Tibial nerve (tissue), 4 donors: ENCODE measurements at regions not wholly inside any gene's neighbourhood (a gene's known extent, or its start where the extent isn't known, plus 50 kb on each side); places are given as distances from the start of the nearest gene placed in this dataset.
A peak's percentile ranks its signal among the peaks of the same experiment; 100 is the strongest.

Experiments
- DNase-seq, 2 donors: peaks; one replicate each; pipeline ENCODE4 v3.0.0-alpha.2; 2019; ENCODE audit warnings: low spot score in 2 of 2
- H3K27ac ChIP-seq, 4 donors: fragments of 200-600 bp; sonication (generic) in 3 of 4; one replicate each; pipeline ENCODE4 v1.5.1; 2017 to 2019; ENCODE audit warnings: mild to moderate bottlenecking in 1 of 4
- H3K27me3 ChIP-seq, 2 donors: fragments of 200-600 bp; sonication (generic) in 1 of 2; one replicate each; pipeline versions ENCODE4 v1.5.1 to v1.6.0; 2017 to 2019
- H3K36me3 ChIP-seq, 3 donors: fragments of 200-600 bp; sonication (generic); one replicate each; pipeline ENCODE4 v1.5.1; 2018 to 2019
- H3K4me1 ChIP-seq, 4 donors: fragments of 200-600 bp; sonication (generic) in 3 of 4; one replicate each; pipeline ENCODE4 v1.5.1; 2017 to 2019
- H3K4me3 ChIP-seq, 4 donors: fragments of 200-600 bp; sonication (generic) in 3 of 4; one replicate each; pipeline ENCODE4 v1.5.1; 2017 to 2019; ENCODE audit warnings: mild to moderate bottlenecking in 1 of 4, moderate library complexity in 1 of 4
- H3K9me3 ChIP-seq, 4 donors: fragments of 200-600 bp; sonication (generic) in 3 of 4; one replicate each; pipeline ENCODE4 v1.5.1; 2017 to 2019
- EP300 ChIP-seq, 2 donors: sonication (generic); formaldehyde crosslinking; IDR thresholded peaks; one replicate each; pipeline ENCODE4 v1.6.1; 2017; ENCODE audit warnings: antibody characterized with exemption in 2 of 2, mild to moderate bottlenecking in 1 of 2
- POLR2A ChIP-seq, 2 donors: fragments of 450-650 bp; IDR thresholded peaks; one replicate each; pipeline ENCODE4 v1.6.1; 2017; ENCODE audit warnings: antibody characterized with exemption in 2 of 2, mild to moderate bottlenecking in 2 of 2, moderate library complexity in 2 of 2
- WGBS, 2 donors: methylation state at CpG; one replicate each; pipeline ENCODE4 v1.1.5; 2018; 5-methylcytosine and 5-hydroxymethylcytosine counted together
- TF ChIP-seq, protein P1 (sequence below), 5 experiments: fragments of 200-600 bp in 3 of 5; fragments of 450-650 bp in 2 of 5; sonication (generic) in 3 of 5; IDR thresholded peaks; one replicate each; pipeline ENCODE4 v1.5.1; 2016 to 2019; ENCODE audit warnings: antibody characterized with exemption in 5 of 5, mild to moderate bottlenecking in 3 of 5, moderate library complexity in 2 of 5

DNA sequence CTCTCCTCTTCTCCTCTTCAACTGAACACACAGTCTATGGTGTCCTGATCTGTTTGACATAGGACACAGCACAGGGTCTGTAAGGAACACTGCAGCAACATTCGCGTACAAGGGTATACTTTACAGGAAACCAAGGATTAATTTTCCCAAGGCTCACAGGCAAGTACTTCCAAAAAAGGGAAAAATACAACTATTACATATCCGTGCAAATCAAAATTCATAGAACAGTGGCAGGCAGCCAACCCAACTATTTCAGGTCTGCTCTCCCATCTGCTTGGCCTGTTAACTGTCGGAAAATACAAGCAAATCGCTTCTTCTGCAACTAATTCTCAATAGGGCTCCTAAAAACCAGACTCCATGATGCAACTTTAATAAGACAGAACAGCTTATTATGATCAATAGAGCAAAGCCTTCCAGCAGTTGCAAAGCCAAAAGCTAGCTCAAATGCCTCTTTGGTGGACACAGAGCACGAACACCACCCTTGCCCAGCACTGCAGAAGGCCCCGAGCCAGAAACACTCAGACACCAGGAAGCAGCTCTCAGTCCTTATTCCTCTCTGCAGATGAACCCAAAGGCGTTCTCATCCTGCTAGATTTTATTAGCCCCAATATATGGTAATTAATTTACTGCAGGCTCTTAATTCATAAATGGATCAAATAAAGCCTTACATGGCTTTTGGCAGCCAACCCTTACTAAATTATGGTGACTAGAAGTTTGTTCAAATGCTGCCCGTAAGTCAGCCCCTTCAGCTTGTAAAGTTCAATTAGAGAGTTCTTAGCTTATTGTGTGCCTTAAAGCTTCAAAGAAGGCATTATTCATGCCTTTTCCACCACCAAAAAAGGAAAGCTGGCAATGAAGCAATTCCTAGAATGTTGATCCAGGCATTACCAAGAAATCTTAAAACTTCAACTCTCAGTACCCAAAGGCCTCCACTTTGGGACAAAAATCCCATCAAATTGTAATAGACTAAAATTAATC, 68.8 kb downstream of the ZNF608 start:
- H3K27me3 ChIP-seq = no peaks in the 10 kb centered on the region
- H3K36me3 ChIP-seq = no peaks in the 10 kb centered on the region
- TF ChIP-seq POLR2A (IDR thresholded peaks at IDR 0.05) (no peak), EP300 (IDR thresholded peaks at IDR 0.05) (no peak)
- TF ChIP-seq, protein P1, sequence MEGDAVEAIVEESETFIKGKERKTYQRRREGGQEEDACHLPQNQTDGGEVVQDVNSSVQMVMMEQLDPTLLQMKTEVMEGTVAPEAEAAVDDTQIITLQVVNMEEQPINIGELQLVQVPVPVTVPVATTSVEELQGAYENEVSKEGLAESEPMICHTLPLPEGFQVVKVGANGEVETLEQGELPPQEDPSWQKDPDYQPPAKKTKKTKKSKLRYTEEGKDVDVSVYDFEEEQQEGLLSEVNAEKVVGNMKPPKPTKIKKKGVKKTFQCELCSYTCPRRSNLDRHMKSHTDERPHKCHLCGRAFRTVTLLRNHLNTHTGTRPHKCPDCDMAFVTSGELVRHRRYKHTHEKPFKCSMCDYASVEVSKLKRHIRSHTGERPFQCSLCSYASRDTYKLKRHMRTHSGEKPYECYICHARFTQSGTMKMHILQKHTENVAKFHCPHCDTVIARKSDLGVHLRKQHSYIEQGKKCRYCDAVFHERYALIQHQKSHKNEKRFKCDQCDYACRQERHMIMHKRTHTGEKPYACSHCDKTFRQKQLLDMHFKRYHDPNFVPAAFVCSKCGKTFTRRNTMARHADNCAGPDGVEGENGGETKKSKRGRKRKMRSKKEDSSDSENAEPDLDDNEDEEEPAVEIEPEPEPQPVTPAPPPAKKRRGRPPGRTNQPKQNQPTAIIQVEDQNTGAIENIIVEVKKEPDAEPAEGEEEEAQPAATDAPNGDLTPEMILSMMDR (IDR thresholded peaks at IDR 0.05) = no peak
- WGBS, 2 donors = 18 to 28% methylated on average over 9 of the region's 9 CpGs
- no peaks in the 10 kb centered on the region for H3K9me3 ChIP-seq
- H3K4me3 ChIP-seq = no peak overlapping the region
- peaks cover 0 to 52% (median 30%) of the 10 kb centered on the region in 4 donors for H3K4me1 ChIP-seq
- no peak for DNase-seq
- peak overlapping the region in 2 of 4 donors; percentile 59 for H3K27ac ChIP-seq

DNA sequence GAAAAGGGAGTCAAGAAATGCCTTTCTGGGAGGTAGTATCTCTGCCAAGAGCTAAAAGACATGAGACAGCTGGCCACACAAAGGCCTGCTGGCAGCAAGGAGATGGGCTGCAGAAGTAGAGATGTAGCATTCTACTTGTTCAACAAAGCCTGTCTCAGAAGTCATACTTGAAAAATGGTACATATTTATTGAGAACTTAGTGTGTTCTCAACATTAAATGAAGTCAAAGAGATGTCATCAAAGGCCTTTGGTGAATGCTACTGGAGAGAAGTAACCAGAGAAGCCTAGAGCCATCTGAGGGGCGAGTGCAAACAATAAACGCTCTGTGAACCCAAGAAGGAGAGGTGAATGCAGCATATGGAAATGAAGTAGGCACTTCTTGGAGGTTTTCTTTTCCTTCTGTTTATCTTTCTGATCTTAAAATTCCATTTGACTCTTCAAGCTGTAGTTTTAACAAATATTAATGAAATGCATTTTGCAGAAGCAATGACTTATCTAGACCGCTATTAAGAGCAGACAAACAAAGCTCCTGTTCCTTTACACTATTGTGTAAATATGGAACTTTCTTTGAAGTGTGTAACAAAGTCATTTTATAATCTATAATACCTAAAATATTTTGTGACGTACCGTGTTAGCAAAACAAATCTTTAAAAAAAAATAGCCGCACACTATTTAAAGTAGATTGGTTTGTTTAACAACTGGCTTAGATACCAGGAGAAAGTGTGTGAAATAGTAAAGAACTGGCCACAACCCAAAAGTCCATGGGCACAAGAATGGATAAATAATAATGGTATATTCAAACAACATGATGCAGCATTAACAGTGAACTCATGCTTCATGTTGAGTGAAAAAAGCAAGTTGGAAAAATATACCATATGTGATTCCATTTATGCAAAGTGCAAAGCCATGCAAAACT, 70.2 kb downstream of the ZNF608 start:
- H3K9me3 ChIP-seq = no peaks in the 10 kb centered on the region
- H3K27me3 ChIP-seq = no peaks in the 10 kb centered on the region
- no peak overlapping the region for H3K4me3 ChIP-seq
- H3K36me3 ChIP-seq = no peaks in the 10 kb centered on the region
- 64 to 69% methylated on average over 6 of the region's 6 CpGs for WGBS, 2 donors
- TF ChIP-seq POLR2A (IDR thresholded peaks at IDR 0.05) (no peak), EP300 (IDR thresholded peaks at IDR 0.05) (no peak)
- TF ChIP-seq, protein P1 (IDR thresholded peaks at IDR 0.05) = no peak
- H3K4me1 ChIP-seq = peaks cover 0 to 63% (median 36%) of the 10 kb centered on the region in 4 donors
- H3K27ac ChIP-seq = peak overlapping the region in 1 of 4 donors; percentile 59
- DNase-seq = no peak

DNA sequence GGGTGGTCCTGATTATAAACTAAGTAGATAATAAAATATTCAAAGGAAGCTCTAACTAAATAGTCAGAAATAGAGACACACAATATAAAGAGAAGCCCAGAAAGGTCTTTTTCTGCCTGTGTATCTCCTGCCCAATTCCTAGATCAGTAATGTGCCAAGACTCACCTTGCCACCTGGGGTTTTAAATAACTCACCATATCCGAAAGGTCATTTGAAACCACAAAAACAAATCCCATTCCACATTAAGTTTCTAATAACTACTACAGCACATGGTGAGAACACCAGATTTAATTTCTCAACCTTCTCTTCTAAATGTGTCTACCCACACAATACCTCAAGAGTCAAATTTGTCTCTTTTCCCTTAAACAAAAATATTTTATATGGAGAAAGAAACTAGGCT, 75.2 kb downstream of the ZNF608 start:
- no peaks in the 10 kb centered on the region for H3K9me3 ChIP-seq
- DNase-seq = no peak
- H3K4me1 ChIP-seq = peaks cover 0 to 53% (median 25%) of the 10 kb centered on the region in 4 donors
- WGBS, 2 donors = 76 to 80% methylated on average over 1 of the region's 1 CpG
- TF ChIP-seq EP300 (IDR thresholded peaks at IDR 0.05) = no peak
- TF ChIP-seq POLR2A (IDR thresholded peaks at IDR 0.05) = no peak
- TF ChIP-seq, protein P1 (IDR thresholded peaks at IDR 0.05) = no peak
- H3K4me3 ChIP-seq = no peak overlapping the region
- no peaks in the 10 kb centered on the region for H3K36me3 ChIP-seq
- peak overlapping the region in 1 of 4 donors; percentile 46 for H3K27ac ChIP-seq
- no peaks in the 10 kb centered on the region for H3K27me3 ChIP-seq

DNA sequence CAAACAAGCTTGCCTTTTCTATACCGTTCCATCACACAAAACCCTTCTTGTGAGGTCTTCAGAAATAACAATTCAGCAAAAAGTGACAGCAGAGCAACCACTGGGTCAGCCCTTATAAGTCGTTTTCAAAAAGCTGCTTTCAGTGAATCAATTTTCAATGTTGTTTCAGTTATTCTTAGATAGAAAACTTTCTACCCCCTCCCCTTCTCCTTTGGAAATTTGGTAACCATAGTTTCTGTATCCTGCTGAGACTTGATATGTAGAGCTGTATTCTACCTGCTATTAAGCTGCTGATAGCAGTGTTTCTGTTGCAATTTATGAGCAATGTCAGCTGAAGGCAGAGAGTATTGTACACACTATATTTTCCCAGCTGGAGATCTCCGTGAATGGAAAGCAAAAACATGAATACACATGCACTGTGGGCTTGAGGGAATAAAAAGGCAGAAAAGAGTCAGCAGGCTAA, 75.7 kb downstream of the ZNF608 start:
- H3K4me1 ChIP-seq = peaks cover 0 to 49% (median 22%) of the 10 kb centered on the region in 4 donors
- no peaks in the 10 kb centered on the region for H3K36me3 ChIP-seq
- H3K9me3 ChIP-seq = no peaks in the 10 kb centered on the region
- H3K27ac ChIP-seq = peak overlapping the region in 1 of 4 donors; percentile 46
- TF ChIP-seq POLR2A (IDR thresholded peaks at IDR 0.05) = no peak
- TF ChIP-seq, protein P1 (IDR thresholded peaks at IDR 0.05) = no peak
- TF ChIP-seq EP300 (IDR thresholded peaks at IDR 0.05) = no peak
- no peaks in the 10 kb centered on the region for H3K27me3 ChIP-seq
- H3K4me3 ChIP-seq = no peak overlapping the region
- DNase-seq = no peak
- WGBS, 2 donors = 24 to 31% methylated on average over 3 of the region's 3 CpGs
